Adrenal gland (tissue), 9 donors: ENCODE measurements at regions not wholly inside any gene's neighbourhood (a gene's known extent, or its start where the extent isn't known, plus 50 kb on each side); places are given as distances from the start of the nearest gene placed in this dataset.

Source experiments
- DNase-seq, 7 donors: peaks; one replicate each; pipeline ENCODE4 v3.0.0-alpha.2; 2019 to 2020
- H3K27ac ChIP-seq, 5 donors: fragments of 200-600 bp; sonication (generic) in 4 of 5; 1 replicate in 3 of 5; 2 replicates in 2 of 5; pipeline versions ENCODE4 v1.5.1 to v1.8.0; 2016 to 2020; ENCODE audit warnings: mild to moderate bottlenecking in 1 of 5
- H3K27me3 ChIP-seq: fragments of 200-600 bp; 2 replicates; pipeline ENCODE4 v1.8.0; 2021
- H3K36me3 ChIP-seq, 2 donors: fragments of 200-600 bp; replicated peaks in 1 of 2; 1 replicate in 1 of 2; 2 replicates in 1 of 2; pipeline versions ENCODE4 v1.5.1 to v1.8.0; 2018 to 2022
- H3K4me1 ChIP-seq, 2 donors: fragments of 200-600 bp; replicated peaks in 1 of 2; 1 replicate in 1 of 2; 2 replicates in 1 of 2; pipeline versions ENCODE4 v1.5.1 to v1.8.0; 2018 to 2021
- H3K4me3 ChIP-seq, 4 donors: fragments of 200-600 bp; sonication (generic) in 3 of 4; one replicate each; pipeline ENCODE4 v1.5.1; 2016 to 2018
- H3K9me3 ChIP-seq, 3 donors: fragments of 200-600 bp; sonication (generic) in 1 of 3; replicated peaks in 1 of 3; 1 replicate in 2 of 3; 2 replicates in 1 of 3; pipeline versions ENCODE4 v1.5.1 to v1.8.0; 2016 to 2021
- CTCF ChIP-seq, 6 experiments: fragments of 450-650 bp in 4 of 6; fragments of 200-600 bp in 2 of 6; sonication (generic) in 1 of 6; IDR thresholded peaks; 1 replicate in 5 of 6; 2 replicates in 1 of 6; pipeline versions ENCODE4 v1.5.1 to v1.8.0; 2016 to 2021; ENCODE audit warnings: antibody characterized with exemption in 6 of 6, mild to moderate bottlenecking in 2 of 6, moderate library complexity in 1 of 6
- POLR2A ChIP-seq, 2 donors: fragments of 450-650 bp; IDR thresholded peaks; one replicate each; pipeline ENCODE4 v1.6.1; 2017; ENCODE audit warnings: antibody characterized with exemption in 2 of 2, mild to moderate bottlenecking in 2 of 2, moderate library complexity in 1 of 2
- WGBS, 4 donors: extraction: QIAGEN DNeasy Blood & Tissue Kit in 2 of 4; methylation state at CpG; one replicate each; pipeline versions ENCODE4 v1.1.5 to v1.1.7; 2013 to 2017; 5-methylcytosine and 5-hydroxymethylcytosine counted together
- intact Hi-C, 2 donors: fragments of 100-400 bp; cut with DNase I; formaldehyde crosslinking; loops; one replicate each; pipeline versions ENCODE4 v1.14.1 to v1.15.0; 2022 to 2023
- donor health status: healthy with polysubstance abuse.
- donor health status: Bipolar disorder and iron deficiency.
- donor health status: DM: yes; HTN: yes; CAD: no.
- donor health status: DM: no; HTN: no; CAD: no.
- donor health status: DM: no; HTN: no; CAD: no.

GRCh38 chr1:208885060-208885459 lies 640.9 kb upstream of the PLXNA2 start:
- Histone ChIP-seq H3K27ac (no peak overlapping the region), H3K9me3 (no peaks in the 10 kb centered on the region), H3K4me1 (no peaks in the 10 kb centered on the region), H3K27me3 (no peaks in the 10 kb centered on the region), H3K4me3 (no peak overlapping the region), H3K36me3 (no peaks in the 10 kb centered on the region)
- intact Hi-C loops = no loop called here
- 21 to 38% (median 31%) methylated on average over 1 of the region's 1 CpG for WGBS, 4 donors
- TF ChIP-seq CTCF (IDR thresholded peaks at IDR 0.05) (no peak), POLR2A (IDR thresholded peaks at IDR 0.05) (no peak)
- DNase-seq = no peak

- Histone ChIP-seq H3K4me3 (no peak overlapping the region), H3K36me3 (no peaks in the 10 kb centered on the region), H3K9me3 (no peaks in the 10 kb centered on the region), H3K27me3 (no peaks in the 10 kb centered on the region), H3K4me1 (no peaks in the 10 kb centered on the region), H3K27ac (no peak overlapping the region)
- no peak for TF ChIP-seq CTCF (IDR thresholded peaks at IDR 0.05)
- no peak for DNase-seq
- intact Hi-C loops = no loop called here
- 73 to 76% (median 74%) methylated on average over 4 of the region's 4 CpGs for WGBS, 4 donors
Observed at GRCh38 chr1:208885650-208886049, 641.5 kb upstream of the PLXNA2 start.

GRCh38 chr1:208888376-208888775 lies 644.2 kb upstream of the PLXNA2 start:
- no peaks in the 10 kb centered on the region for H3K9me3 ChIP-seq
- WGBS, 4 donors = 81 to 91% (median 84%) methylated on average over 2 of the region's 2 CpGs
- H3K4me3 ChIP-seq = no peak overlapping the region
- H3K4me1 ChIP-seq = no peaks in the 10 kb centered on the region
- intact Hi-C loops = no loop called here
- no peak for TF ChIP-seq CTCF (IDR thresholded peaks at IDR 0.05)
- TF ChIP-seq POLR2A (IDR thresholded peaks at IDR 0.05) = no peak
- H3K27ac ChIP-seq = no peak overlapping the region
- H3K36me3 ChIP-seq = no peaks in the 10 kb centered on the region
- no peak for DNase-seq
- H3K27me3 ChIP-seq = no peaks in the 10 kb centered on the region

GRCh38 chr1:208892147-208892546 lies 648.0 kb upstream of the PLXNA2 start:
- no peak overlapping the region for H3K4me3 ChIP-seq
- TF ChIP-seq POLR2A (IDR thresholded peaks at IDR 0.05) (no peak), CTCF (IDR thresholded peaks at IDR 0.05) (no peak)
- H3K36me3 ChIP-seq = no peaks in the 10 kb centered on the region
- no peaks in the 10 kb centered on the region for H3K9me3 ChIP-seq
- no peaks in the 10 kb centered on the region for H3K27me3 ChIP-seq
- WGBS, 4 donors = 66 to 77% (median 71%) methylated on average over 6 of the region's 6 CpGs
- no peaks in the 10 kb centered on the region for H3K4me1 ChIP-seq
- DNase-seq = no peak
- no peak overlapping the region for H3K27ac ChIP-seq
- intact Hi-C loops = no loop called here
